ENCODE measurements at regions not wholly inside any gene's neighbourhood (a gene's known extent, or its start where the extent isn't known, plus 50 kb on each side); places are given as distances from the start of the nearest gene placed in this dataset.

- no peak for TF ChIP-seq POLR2A (IDR thresholded peaks at IDR 0.05)
- TF ChIP-seq CTCF (IDR thresholded peaks at IDR 0.05) = no peak
Measured at GRCh38 chr20:2237059-2237458, 58.7 kb upstream of the TGM3 start.

Measured in ovary (tissue), 3 donors.